HL-60 (cell line): ENCODE measurements at regions not wholly inside any gene's neighbourhood (a gene's known extent, or its start where the extent isn't known, plus 50 kb on each side); places are given as distances from the start of the nearest gene placed in this dataset.

Source experiments
- DNase-seq, 2 experiments: peaks; one replicate each; pipeline ENCODE4 v3.0.0-alpha.2; 2010 to 2020; ENCODE audit warnings: low read depth in 1 of 2, low spot score in 1 of 2
- H3K27ac ChIP-seq: fragments of 250-450 bp; sonication (Bioruptor Pico); replicated peaks from 2 replicates; pipeline ENCODE4 v1.5.1; 2020; ENCODE audit warnings: mild to moderate bottlenecking, moderate library complexity
- H3K27me3 ChIP-seq: fragments of 250-450 bp; sonication (Bioruptor Pico); 2 replicates; pipeline ENCODE4 v1.5.1; 2021; ENCODE audit warnings: mild to moderate bottlenecking, moderate library complexity; ENCODE audit not compliant: insufficient read depth, poor library complexity, severe bottlenecking
- H3K4me3 ChIP-seq: replicated peaks from 2 replicates; pipeline ENCODE4 v1.5.1; 2011; ENCODE audit warnings: mild to moderate bottlenecking, control low read depth, low read length; ENCODE audit not compliant: insufficient read depth
- CTCF ChIP-seq: IDR thresholded peaks from one replicate; pipeline ENCODE4 v1.5.1; 2011; ENCODE audit warnings: low read length, control low read depth, inconsistent platforms; ENCODE audit not compliant: insufficient read depth
- GABPA ChIP-seq: IDR thresholded peaks from 2 replicates; pipeline ENCODE4 v1.6.1; 2012; ENCODE audit warnings: low read depth
- POLR2AphosphoS5 ChIP-seq: IDR thresholded peaks from 2 replicates; pipeline ENCODE4 v1.6.1; 2012; ENCODE audit warnings: low read depth
- REST ChIP-seq: IDR thresholded peaks from 2 replicates; pipeline ENCODE4 v1.6.1; 2012; ENCODE audit warnings: low read depth; ENCODE audit not compliant: insufficient replicate concordance
- SPI1 ChIP-seq: IDR thresholded peaks from 2 replicates; pipeline ENCODE4 v1.6.1; 2012; ENCODE audit warnings: low read depth, mild to moderate bottlenecking, borderline replicate concordance

GRCh38 chr14:66369157-66369697 lies 116.9 kb upstream of the CCDC196 start:
- no peak for TF ChIP-seq POLR2AphosphoS5
- TF ChIP-seq SPI1: no peak
- TF ChIP-seq CTCF: no peak
- TF ChIP-seq GABPA: no peak
- no peak for TF ChIP-seq REST

GRCh38 chr14:66371776-66372175 lies 114.4 kb upstream of the CCDC196 start:
- Histone ChIP-seq H3K4me3 (no peak overlapping the region), H3K27me3 (no peaks in the 10 kb centered on the region), H3K27ac (no peak overlapping the region)
- no peak for DNase-seq
- no peak for TF ChIP-seq CTCF
- TF ChIP-seq POLR2AphosphoS5: no peak
- TF ChIP-seq REST: no peak
- TF ChIP-seq SPI1: no peak
- no peak for TF ChIP-seq GABPA

More at GRCh38 chr14:66369157-66369697, 116.9 kb upstream of the CCDC196 start:
- H3K27ac ChIP-seq: no peak overlapping the region
- H3K4me3 ChIP-seq: no peak overlapping the region
- no peaks in the 10 kb centered on the region for H3K27me3 ChIP-seq
- DNase-seq: no peak

- TF ChIP-seq CTCF (no peak), POLR2AphosphoS5 (no peak), REST (no peak), GABPA (no peak), SPI1 (no peak)
- Histone ChIP-seq H3K4me3 (no peak overlapping the region), H3K27ac (no peak overlapping the region), H3K27me3 (no peaks in the 10 kb centered on the region)
- no peak for DNase-seq
These were observed 110.9 kb upstream of the CCDC196 start for GRCh38 chr14:66375046-66375964.
